ENCODE measurements at regions not wholly inside any gene's neighbourhood (a gene's known extent, or its start where the extent isn't known, plus 50 kb on each side); places are given as distances from the start of the nearest gene placed in this dataset.

DNA sequence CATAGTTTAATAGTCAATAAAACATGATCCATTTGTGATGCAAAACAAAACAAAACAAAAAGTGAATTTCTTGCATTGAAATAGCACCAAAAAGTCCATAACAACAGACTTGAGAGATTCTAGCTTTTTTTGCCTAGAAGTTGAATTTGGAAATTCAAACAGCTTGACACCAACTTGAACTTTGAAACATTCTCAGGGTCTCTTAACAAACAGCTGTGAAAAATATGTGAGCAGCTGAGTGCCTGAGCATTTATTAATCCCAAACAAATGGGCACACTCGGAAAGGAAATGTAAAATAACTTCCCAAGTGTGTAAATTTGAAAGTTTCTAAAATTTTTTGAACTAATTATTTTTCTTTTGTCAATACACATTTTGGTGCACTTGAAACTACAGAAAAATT is 56.0 kb upstream of the HMHB1 start:
- TF ChIP-seq, protein P1, sequence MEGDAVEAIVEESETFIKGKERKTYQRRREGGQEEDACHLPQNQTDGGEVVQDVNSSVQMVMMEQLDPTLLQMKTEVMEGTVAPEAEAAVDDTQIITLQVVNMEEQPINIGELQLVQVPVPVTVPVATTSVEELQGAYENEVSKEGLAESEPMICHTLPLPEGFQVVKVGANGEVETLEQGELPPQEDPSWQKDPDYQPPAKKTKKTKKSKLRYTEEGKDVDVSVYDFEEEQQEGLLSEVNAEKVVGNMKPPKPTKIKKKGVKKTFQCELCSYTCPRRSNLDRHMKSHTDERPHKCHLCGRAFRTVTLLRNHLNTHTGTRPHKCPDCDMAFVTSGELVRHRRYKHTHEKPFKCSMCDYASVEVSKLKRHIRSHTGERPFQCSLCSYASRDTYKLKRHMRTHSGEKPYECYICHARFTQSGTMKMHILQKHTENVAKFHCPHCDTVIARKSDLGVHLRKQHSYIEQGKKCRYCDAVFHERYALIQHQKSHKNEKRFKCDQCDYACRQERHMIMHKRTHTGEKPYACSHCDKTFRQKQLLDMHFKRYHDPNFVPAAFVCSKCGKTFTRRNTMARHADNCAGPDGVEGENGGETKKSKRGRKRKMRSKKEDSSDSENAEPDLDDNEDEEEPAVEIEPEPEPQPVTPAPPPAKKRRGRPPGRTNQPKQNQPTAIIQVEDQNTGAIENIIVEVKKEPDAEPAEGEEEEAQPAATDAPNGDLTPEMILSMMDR (IDR thresholded peaks at IDR 0.05; ENCODE audit: low read depth, low read length, missing control alignments) = no peak
- no peak for DNase-seq (ENCODE audit: low read depth)
- no peak overlapping the region for H3K4me3 ChIP-seq (ENCODE audit: low read depth, low read length)

DNA sequence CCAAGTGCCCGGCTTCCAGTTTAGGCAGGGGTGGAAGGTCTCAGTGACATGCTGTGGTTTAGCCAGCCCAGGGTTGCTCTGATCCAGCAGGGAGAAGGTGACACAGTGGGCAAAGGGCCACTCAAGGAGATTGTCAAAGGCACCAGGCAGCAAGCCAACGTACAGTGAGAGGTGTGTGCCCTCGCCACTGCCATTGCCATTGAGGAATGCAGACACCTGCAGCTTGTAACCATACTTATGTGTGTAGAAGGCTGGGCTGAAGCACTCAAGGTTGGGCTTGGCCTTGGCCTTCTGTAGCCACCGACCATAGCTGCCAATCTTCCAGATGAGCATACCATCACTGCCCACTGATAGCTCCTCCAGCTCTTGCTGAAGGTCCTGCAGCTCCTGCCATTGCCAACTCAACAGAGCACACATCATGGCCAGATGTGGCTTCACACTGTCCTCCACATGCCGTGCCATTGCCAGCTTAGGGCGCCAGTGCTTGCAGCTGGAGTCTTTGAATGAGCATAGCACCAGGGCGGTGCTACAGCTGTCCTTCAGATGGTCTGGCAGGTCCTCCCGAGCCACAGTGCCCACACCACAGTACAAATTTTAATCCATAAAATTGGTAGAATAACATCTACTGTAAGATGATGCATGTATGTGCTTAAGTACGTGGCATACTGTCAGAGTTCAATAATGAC is 59.7 kb upstream of the HMHB1 start:
- TF ChIP-seq, protein P1 (IDR thresholded peaks at IDR 0.05; ENCODE audit: low read depth, low read length, missing control alignments) = no peak
- no peak overlapping the region for H3K4me3 ChIP-seq (ENCODE audit: low read depth, low read length)
- DNase-seq (ENCODE audit: low read depth) = no peak

DNA sequence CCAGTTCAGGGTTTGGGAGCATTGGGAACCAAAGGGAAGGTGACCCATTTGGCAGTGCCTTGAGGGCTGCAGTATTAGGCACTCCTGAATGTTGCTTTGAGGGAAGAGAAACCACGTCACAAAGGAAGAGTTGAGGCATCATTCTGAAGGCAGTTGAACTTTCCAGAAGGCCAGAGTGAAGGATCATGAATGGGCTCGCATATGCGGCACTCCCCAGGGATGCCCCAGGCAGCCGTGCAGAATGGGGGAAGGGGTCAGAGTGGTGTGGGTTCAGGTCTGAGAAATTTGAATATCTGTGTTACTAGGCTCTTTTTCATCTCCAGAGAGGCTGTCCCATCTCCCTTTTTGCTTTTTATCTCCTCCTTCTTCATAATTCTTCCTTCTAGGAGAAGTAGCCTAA is 60.6 kb upstream of the HMHB1 start:
- TF ChIP-seq, protein P1 (IDR thresholded peaks at IDR 0.05; ENCODE audit: low read depth, low read length, missing control alignments) = no peak
- H3K4me3 ChIP-seq (ENCODE audit: low read depth, low read length) = no peak overlapping the region
- DNase-seq (ENCODE audit: low read depth) = no peak

- TF ChIP-seq, protein P1 (IDR thresholded peaks at IDR 0.05; ENCODE audit: low read depth, low read length, missing control alignments) = no peak
- no peak for DNase-seq (ENCODE audit: low read depth)
- H3K4me3 ChIP-seq (ENCODE audit: low read depth, low read length) = no peak overlapping the region
Observed at GRCh38 chr5:143749581-143750205, 62.3 kb upstream of the HMHB1 start.

- H3K4me3 ChIP-seq (ENCODE audit: low read depth, low read length) = no peak overlapping the region
- no peak for DNase-seq (ENCODE audit: low read depth)
- TF ChIP-seq, protein P1 (IDR thresholded peaks at IDR 0.05; ENCODE audit: low read depth, low read length, missing control alignments) = no peak
Observed at GRCh38 chr5:143748516-143748915, 63.4 kb upstream of the HMHB1 start.

DNA sequence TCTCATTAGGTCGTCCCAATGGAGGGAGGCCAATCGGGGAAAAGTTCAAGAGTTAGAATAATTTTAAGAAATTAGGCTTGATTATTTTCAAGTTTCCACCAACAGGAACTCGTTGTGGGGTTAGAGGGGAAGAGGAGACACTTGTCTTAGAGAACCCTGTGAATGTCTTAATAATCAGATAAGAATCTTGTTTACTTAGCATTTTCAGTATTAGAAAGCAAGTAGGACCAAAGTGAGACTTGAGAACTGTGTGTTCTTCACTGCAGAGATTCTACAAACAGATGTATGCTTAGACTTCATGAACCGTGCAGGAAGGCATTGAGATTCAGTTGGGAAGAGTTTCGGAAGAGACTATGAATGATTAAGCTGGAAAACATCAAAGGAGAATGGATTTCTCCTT is 69.0 kb upstream of the HMHB1 start:
- no peak overlapping the region for H3K4me3 ChIP-seq (ENCODE audit: low read depth, low read length)
- TF ChIP-seq, protein P1 (IDR thresholded peaks at IDR 0.05; ENCODE audit: low read depth, low read length, missing control alignments) = no peak
- no peak for DNase-seq (ENCODE audit: low read depth)

DNA sequence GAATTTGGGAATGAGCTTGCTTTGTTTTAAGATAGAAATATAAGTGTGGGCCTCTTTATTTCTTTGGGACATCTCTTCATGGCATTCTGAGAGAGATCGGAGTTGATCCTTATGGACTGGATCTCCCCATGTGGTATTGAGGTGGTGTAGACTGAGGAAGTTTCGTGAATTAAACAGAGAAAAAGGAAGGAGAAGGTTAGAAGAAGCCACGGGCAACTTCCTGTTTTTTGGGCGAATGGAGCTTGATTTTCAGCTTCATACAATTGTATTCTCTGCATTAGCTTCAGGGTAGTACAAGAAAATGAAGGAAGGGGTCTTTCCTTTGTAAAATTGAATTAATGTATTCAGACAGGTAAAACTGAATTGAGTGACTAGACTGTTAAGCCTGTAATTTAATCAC is 70.5 kb upstream of the HMHB1 start:
- no peak overlapping the region for H3K4me3 ChIP-seq (ENCODE audit: low read depth, low read length)
- TF ChIP-seq, protein P1 (IDR thresholded peaks at IDR 0.05; ENCODE audit: low read depth, low read length, missing control alignments) = no peak
- no peak for DNase-seq (ENCODE audit: low read depth)

All from GM12864 (cell line).